Kasumi-1 (cell line): ENCODE measurements at regions not wholly inside any gene's neighbourhood (a gene's known extent, or its start where the extent isn't known, plus 50 kb on each side); places are given as distances from the start of the nearest gene placed in this dataset.

ENCODE experiments used
- DNase-seq, 2 experiments: peaks; one replicate each; lab custom pipeline; 2025; lab: John Stamatoyannopoulos, UW

DNA sequence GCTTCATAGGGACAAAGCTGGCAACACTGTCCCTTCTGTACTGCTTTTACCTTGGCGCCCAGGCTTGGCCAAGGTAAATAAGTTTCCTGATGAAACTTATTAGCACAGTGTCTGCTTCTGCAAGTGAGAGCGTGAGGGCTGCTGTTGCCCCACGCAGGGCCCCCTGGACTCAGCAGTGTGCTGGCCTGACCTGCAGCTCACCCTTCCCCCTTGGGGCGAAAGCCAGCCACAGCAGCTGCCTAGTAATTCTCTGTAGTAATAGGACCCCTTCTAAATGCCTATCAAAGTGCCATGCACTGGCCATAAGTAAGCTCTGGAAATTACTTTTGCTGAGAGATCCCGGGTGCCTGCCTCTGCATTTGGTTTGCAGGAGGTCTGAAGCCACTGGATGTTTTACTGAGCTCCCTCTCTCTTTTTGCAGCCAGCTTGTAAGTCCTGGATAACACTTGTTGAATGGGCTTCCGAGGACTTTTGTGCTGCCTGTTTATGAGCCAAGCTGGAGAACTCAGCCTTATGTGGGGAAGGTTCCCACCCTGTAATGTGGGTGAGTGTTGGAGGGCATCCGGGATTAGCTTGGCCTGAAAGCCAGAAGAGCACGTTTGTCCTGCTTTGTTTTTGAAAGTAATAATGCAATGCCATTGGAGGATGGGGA is 293.9 kb downstream of the C7orf25 start:
- no peak for DNase-seq

DNA sequence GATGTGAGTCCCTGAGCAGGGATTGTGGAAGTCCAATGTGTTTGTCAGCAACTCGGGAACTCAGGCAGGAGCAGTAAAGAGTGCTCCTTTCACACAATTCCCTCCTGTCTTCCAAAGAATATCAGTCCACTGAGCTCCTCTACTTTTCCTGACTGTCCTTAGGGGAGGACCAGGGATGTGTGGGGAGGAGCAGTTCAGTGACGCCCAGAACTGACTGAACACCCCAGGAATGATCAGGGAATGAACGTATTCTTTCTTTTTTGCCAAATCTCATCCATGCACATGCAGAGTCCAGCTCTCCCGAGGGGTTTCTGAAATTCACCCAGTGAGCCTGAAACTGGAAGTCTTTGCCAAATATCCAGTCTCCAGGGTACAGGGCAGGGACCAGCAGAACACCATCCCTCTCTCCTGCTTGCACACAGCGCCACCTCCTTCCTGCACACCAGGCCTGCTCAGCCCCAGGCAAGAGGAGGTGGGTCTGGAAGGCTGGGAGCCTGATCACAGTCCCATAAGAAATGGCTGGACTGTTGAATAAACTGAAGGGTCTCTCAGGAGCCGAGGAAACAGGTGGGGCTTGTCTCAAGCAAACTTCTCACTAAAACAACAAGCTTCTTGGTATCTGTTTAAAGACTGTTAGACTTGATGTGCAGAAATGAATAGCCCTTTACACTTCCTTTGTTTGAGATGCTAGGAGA is 294.7 kb downstream of the C7orf25 start:
- DNase-seq = no peak

DNA sequence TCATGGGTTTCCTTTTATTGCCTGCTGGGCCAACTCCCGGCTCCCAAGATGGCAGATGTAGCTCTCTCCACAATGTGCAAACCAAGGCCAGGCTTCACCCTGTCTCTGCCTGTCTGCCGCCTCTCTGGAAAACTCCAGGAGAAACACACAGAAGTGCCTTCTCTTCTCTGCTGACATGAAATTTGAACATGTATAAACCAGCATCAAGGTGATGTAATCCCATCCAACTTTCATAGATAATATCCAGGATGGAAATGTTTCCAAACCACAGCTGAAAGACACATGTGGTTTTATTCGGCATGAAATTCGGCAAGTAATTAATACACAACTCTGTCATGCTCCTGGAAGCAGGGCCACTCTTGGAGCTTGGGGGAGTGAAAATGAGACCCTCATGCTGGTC is 297.2 kb downstream of the C7orf25 start:
- DNase-seq = no peak

DNA sequence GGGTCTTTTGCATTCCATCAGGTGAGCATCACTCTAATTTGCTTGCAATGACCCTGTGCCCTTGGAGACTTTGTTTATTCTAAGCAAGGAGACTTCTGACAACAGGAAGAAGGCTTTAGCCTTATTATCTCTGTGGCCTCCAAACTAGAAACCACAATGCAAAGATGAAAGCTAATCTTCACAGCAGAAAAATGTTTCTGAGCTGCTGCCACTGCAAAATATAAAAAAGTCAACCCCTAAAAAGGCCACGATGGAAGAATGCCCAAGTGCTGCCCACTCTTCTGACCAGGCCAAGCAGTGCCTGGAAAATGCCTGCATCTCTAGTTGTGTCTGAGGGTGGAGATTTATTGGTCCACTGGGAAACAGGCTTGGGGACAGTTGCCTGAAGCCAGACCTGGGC is 299.9 kb downstream of the C7orf25 start:
- no peak for DNase-seq

DNA sequence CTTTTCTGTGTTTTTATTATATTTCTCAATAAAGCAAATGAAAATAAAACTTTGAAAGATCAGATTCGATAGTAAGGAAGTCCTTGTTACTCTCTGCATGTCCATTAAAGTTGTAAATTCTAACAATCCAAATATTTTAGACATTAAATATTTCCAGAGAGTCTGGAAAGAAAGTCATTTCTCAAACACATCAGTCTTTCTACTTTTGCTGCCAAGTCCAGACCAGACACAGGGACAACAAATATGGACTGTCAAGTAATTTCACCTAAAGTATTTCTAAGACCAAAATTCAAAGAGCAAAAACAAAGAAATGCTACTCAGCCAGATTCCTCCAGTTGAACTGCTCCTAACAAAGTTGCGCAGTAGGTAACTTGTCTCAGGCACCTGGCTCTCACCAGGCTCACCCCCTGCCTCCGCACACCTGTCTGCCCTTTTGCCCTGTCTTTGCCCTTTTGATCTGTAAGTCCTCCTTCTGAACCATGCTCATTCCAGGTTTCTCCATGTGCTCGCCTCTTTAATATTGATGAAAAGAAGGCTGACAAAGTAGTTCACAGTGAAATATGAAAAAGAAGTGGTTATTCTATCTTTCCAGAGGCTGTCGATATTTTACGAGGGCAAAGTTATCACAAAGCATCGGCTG is 300.5 kb downstream of the C7orf25 start:
- no peak for DNase-seq

DNA sequence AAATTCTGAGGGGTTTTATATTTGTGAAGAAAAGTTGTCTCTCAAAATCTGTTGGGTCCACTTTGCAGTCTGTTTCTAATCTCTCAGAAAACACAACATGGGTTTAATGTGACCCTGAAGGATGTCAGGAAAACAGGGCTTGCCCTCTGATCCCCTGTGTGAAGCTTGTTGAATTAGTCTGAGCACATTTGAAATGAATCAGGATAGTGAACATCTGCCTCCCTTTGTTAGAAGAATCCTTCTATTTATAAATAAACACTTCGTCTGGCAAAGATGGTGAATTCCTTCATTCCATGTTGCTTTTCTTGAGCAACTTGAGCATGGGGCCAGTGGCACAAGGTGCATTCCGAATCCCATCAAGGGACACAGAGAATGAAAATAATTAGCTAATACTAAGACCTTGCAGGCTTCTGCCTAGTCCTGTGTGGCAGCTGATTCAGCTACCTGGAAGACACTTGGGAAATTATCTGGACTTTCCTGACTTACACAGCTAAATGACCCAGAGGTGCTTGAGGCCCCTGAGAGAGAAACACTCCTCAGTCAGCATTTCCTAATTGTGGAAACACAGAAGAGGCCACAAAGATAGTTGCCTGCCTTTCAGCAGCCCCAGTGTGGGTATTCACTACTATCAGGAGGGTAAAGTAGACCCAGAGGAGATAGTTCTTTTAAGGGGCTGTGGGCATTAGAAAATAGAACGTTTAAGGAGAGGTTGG is 305.5 kb downstream of the C7orf25 start:
- no peak for DNase-seq

DNA sequence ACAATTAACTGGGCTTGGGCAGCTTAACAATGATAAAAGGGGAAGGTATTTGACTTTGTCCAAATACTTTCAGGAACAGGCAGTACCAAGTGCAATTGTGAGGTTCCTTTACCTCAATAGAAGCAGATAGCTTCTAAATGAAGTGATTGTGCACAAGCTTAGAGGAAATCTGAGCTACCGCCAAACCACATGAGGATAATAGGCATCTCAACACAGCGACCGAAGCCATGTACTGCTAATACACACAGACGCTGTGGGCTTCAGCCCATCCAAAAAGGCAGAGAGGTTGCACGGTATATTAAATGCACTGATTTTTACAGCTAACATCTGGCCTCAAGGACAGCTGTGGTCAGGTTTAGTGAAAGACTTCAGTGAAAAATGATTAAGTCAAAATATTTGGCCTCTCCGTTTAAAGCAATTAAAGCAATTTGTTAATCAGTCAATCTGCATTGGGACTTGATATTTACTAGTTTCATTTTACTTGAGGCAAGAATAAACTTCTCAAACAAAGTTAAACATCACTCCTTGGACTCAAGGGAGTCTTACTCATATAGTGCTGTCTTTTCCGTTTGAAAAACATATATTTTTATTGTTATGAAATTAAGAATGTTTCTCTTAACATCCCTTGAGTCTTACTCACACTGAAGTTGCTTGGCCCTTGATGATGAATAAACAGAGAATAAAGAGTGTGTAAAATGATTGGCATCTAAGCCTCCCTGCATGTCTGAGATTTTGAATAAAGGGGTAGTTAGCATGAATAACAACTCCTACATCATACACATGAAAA is 306.3 kb downstream of the C7orf25 start:
- no peak for DNase-seq

DNA sequence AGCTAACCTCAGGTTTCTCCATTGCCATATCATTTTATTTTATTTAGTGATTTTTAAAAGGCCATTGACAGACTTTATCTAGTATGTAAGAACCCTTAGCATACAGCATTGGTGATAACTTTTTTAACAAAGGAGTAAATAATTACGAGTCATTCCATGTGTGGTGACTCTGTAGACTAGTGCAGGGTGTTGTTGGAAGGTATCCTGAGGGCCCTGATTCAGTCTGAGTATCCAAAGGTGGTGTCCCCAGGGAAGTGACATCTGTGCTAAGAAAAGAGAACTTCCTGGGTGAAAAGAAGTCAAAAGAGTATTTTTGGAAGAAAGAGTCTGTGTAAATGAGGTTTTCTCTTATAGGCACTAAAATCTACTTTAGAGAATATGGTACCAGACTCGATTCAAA is 308.4 kb downstream of the C7orf25 start:
- no peak for DNase-seq

DNA sequence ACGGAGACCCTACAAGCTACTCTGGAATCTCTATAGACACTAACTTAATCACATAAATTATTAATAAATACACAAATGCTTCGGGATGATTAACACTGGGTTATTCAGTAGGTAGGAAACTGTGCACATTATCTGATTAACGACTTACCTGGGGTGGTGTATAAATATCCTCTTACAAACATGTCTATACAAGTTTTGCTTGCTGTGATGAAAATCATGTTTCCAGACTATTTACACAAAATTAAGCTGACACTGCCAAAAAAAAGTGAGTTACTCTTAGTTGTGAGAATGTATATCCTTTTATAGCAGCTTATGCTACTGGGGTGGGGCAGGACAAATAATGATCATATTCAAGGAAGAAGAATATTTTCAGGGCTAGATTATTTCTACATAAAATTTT is 314.6 kb downstream of the C7orf25 start:
- DNase-seq = no peak

DNA sequence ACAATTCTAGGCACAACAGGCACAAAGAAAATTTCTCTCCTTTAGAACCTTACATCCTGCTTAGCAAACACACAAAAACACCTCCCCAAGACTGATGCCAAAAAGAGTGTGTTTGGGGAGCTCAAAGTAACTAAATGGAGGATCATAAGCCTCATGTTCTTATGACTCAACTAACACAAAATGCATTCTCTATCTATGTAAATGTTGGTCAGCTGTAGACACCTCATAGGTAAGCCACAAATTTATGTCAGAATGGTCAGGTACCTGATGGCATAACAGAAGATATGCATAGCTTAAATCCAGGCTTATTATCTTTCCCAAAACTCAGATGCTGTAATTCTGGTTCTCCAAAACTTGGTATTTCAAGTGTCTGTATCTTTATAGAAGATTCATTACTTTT is 315.1 kb downstream of the C7orf25 start:
- DNase-seq = no peak

DNA sequence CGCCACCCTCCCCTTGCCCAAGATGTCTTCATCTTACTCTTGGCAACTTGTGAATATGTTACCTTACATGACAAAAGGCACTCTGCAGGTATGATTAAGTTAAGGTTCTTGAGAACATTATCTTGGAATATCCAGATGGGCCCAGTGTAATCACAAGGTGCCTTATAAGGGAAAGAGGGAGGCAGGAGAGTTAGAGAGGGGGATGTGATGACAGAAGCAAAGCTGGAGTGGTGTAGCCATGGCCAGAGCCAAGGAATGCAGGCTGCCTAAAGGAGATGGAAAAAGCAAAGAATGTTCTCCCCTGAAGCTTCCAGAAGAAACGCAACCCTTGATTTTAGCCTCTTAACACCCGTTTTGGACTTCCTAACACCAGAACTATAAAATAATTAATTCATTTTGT is 318.0 kb downstream of the C7orf25 start:
- no peak for DNase-seq

DNA sequence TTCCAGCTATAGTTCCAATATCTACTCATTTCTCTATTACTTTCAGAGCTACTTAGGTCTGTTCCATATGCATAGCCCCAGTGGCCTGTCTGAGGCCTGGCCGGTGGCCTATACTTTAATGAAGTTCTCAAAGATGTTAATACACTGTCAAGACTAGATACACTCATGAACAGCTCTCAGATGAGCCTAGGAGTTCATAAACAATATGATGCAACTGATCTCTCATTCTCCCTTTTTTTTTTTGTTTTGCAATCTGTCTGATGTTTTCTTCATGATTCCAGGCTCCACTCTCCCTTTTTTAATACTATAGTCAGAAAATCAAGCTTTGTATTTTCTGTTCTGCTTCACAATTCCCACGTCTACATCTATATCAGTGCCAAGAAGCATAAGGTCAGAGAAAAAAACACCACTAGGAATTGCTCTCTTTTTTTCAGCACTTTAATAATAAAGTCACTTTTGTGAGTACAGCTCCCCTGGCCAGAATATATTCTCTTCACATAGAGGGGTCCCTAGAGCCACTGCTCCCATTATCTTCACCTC is 321.0 kb downstream of the C7orf25 start:
- DNase-seq = no peak

DNA sequence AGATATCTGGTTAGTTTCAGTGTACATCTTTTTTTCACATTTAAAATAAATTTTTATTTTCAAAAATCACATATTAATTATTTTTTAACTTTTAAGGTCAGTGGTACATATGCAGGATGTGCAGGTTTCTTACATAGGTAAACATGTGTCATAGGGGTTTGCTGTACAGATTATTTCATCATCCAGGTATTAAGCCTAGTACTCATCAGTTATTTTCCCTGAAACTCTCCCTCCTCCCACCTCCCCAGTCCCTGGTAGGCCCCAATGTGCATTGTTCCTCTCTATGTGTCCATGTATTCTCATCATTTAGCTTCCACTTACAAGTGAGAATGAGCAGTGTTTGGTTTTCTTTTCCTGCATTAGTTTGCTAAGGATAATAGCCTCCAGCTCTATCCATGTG is 323.0 kb downstream of the C7orf25 start:
- no peak for DNase-seq

DNA sequence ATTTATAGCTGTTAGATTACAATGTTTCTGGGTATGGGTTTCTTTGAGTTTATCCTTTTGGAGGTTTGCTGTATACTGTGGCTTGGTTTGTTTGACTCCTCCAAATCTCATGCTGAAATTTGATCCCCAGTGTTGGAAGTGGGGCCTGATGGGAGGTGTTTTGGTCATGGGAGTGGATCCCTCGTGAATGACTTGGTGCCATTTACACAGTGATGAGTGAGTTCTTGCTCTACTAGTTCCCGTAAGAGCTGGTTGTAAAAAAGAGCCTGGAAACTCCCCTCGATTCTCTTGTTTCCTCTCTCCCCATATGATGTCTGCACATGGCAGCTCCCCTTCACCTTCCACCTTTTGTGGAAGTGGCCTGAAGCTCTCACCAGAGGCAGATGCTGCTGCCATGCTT is 324.1 kb downstream of the C7orf25 start:
- no peak for DNase-seq

DNA sequence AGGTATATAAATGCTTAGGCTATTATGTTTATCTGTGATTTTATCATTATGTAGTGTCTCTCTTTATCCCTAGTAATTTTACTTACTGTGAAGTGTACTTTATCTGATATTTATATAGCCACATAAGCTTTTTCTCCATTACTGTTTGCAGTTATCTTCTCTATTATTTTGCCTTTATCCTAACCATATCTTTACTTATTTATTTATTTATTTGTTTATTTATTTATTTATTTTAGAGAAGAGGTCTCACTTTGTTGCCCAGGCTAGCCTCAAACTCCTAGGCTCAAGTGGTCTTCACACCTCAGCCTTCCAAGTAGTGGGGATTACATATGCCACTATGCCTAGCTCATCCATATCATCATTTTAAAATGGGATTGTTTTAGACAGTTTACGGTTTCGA is 331.8 kb downstream of the C7orf25 start:
- no peak for DNase-seq

DNA sequence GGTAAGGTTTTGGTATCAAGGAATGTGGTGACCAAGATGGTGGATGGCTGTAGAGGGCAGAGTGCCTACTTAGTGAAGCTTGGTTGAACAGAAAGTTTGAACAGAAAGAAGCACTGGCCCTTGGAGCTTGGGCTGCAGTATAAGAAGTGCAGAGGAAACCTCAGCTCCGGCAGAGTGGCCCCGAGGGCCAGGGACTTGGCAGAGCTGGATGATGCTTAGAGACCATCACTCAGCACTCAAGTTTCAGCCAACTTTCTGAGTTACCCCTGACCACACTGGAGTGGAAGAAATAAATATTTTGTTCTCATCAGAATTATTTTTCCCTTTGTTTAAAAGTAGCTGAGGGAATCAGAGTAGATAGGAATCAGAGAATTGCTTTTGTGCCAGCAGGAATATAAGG is 336.7 kb downstream of the C7orf25 start:
- DNase-seq = no peak

DNA sequence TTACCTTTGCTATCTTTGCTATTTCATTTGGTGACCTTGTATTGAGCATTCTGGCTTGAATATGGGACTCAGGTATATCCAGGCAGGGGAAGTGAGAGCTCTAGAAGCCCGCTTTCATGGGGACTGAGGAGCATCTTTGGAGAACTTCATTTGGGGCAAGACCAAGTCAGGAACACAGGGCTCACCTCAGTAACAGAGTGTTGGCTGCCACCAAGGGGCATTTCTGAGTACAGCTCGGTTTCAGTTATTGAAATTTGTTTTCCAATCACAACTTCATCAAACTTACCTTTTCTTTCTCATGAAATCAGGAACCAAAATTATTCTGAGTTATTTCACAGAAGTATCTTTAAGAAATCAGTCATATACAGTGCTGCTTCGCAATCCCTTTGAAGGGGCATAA is 337.2 kb downstream of the C7orf25 start:
- DNase-seq = no peak

DNA sequence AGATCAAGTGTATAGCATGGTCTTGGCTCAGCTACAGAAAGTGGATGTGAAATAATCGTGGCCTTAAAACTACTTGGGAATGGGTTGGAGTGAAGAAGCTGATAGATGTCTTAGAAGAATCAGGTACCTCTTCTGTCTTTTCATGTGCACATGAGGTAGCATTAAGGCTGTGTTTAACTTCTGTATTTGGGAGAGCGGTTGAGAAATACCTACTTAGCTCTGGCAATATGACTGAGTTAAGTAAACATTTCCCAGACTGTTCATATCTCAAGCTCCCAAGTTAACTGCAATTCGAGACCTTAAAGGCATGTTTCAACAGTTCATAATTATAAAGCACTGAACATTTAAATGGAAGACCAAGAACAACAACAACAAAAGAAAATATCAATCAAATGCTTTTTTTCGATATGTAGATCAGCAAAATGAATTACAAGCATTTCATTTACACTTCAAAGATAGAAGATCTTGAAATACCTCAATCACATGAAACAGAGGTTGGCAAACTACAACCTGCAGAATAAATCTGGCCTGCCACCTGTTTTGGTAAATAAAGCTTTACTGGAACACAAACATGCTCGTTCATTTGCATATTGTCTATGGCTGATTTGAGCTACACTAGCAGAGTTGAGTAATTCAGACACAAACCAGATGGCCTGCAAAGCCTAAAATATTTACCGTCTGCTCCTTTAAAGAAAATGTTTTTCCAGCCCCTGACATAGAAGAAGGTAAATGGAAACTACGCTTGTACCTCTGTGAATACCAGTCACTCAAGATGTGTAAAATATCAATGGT is 337.1 kb upstream of the GLI3 start:
- DNase-seq = no peak

DNA sequence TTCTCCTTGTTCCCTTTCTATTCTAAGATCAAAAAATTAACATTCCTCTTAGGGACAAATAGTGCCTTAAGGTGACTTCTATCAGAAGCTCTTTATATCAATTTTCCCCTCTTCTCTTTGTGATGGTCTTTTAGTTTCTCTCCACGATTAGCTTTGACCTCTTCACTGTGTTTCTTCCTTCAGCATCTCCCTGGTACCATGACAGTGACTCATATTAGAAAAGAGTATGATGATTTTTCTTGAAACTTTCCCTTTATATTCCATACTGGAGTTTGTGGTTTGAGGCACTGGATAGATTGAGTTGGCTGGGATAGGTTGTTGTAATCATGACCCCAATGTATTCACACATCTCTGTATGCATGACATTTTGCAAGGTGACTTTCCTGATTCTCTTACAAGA is 335.6 kb upstream of the GLI3 start:
- no peak for DNase-seq

DNA sequence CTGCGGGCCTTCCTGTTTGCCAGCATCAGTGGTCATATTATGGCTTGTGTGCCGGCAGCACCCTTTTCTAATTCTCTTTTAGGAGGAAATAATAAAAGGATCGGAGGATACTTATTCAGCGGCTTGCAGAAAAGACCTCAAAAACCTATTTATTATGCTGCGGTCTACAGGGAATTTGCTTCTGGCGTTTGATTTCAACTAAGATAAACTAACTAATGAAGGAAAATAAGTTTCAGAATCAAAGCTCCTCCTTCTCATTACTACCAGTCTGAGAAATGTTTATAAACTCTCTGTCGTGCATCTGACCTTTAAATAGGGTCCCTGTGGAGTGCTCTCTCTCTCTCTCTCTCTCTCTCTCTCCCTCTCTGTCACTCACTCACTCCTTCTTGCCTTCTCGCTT is 335.0 kb upstream of the GLI3 start:
- DNase-seq = no peak

DNA sequence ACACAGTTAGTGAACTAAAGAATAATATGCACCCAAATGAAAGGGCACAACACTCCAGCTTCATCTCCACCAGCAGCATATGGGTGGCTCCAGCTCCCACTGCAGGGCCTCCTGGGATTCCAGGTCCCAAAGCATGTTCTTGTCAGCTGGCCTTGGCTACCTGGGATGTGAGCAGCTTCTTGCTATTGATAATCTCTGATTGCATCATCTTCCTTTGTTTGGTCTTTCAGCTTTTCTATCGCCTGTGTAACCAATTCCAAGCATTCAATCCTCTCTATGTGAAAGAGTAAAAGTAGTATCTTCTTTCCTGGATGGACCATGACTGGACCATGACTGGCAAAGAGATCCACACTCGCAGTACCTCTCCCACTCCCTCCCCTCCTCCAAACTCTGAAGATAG is 333.9 kb upstream of the GLI3 start:
- DNase-seq = no peak
